ENCODE measurements at regions not wholly inside any gene's neighbourhood (a gene's known extent, or its start where the extent isn't known, plus 50 kb on each side); places are given as distances from the start of the nearest gene placed in this dataset.

GRCh38 chr10:20956843-20957242, 59.7 kb upstream of the NEBL start:
- TF ChIP-seq CTCF (conservative IDR thresholded peaks at IDR 0.05), result no peak
- no peak for TF ChIP-seq EZH2 (IDR thresholded peaks at IDR 0.05; ENCODE audit: low read depth)
